Ishikawa (cell line): ENCODE measurements at regions not wholly inside any gene's neighbourhood (a gene's known extent, or its start where the extent isn't known, plus 50 kb on each side); places are given as distances from the start of the nearest gene placed in this dataset.

Experiments used
- CEBPB ChIP-seq: IDR thresholded peaks from 2 replicates; pipeline ENCODE4 v1.6.1; 2012
- CREB1 ChIP-seq: IDR thresholded peaks from 2 replicates; pipeline ENCODE4 v1.6.1; 2012; ENCODE audit warnings: low read depth
- EGR1 ChIP-seq: IDR thresholded peaks from 2 replicates; pipeline ENCODE4 v1.6.1; 2012
- EP300 ChIP-seq: IDR thresholded peaks from 2 replicates; pipeline ENCODE4 v1.6.1; 2012; ENCODE audit warnings: borderline replicate concordance
- FOXM1 ChIP-seq: IDR thresholded peaks from 2 replicates; pipeline ENCODE4 v1.6.1; 2012; ENCODE audit warnings: low read depth, borderline replicate concordance
- MAX ChIP-seq: IDR thresholded peaks from 2 replicates; pipeline ENCODE4 v1.6.1; 2012
- NFIC ChIP-seq: IDR thresholded peaks from 2 replicates; pipeline ENCODE4 v1.6.1; 2012
- RAD21 ChIP-seq: IDR thresholded peaks from 2 replicates; pipeline ENCODE4 v1.6.1; 2012; ENCODE audit warnings: low read depth
- REST ChIP-seq: IDR thresholded peaks from 2 replicates; pipeline ENCODE4 v1.6.1; 2012; ENCODE audit warnings: low read depth, mild to moderate bottlenecking
- TAF1 ChIP-seq: IDR thresholded peaks from 2 replicates; pipeline ENCODE4 v1.6.1; 2012; ENCODE audit warnings: low read depth, mild to moderate bottlenecking
- TCF12 ChIP-seq: IDR thresholded peaks from 2 replicates; pipeline ENCODE4 v1.6.1; 2012; ENCODE audit warnings: low read depth
- TEAD4 ChIP-seq: IDR thresholded peaks from 2 replicates; pipeline ENCODE4 v1.6.1; 2012
- USF1 ChIP-seq: IDR thresholded peaks from 2 replicates; pipeline ENCODE4 v1.6.1; 2012
- YY1 ChIP-seq: IDR thresholded peaks from 2 replicates; pipeline ENCODE4 v1.6.1; 2012; ENCODE audit warnings: low read depth
- ZBTB7A ChIP-seq: IDR thresholded peaks from 2 replicates; pipeline ENCODE4 v1.6.1; 2012; ENCODE audit warnings: low read depth

- TF ChIP-seq EGR1 (no peak), YY1 (no peak), EP300 (no peak), TAF1 (no peak), MAX (no peak), TCF12 (no peak), REST (no peak), RAD21 (no peak), USF1 (no peak), ZBTB7A (no peak), CEBPB (no peak), NFIC (no peak), FOXM1 (no peak), TEAD4 (no peak), CREB1 (no peak)
Measured at GRCh38 chr5:18216016-18216415, 581.8 kb downstream of the TAF11L14 start.

- no peak for TF ChIP-seq YY1
- TF ChIP-seq ZBTB7A, result no peak
- TF ChIP-seq FOXM1, result no peak
- no peak for TF ChIP-seq CREB1
- TF ChIP-seq REST, result no peak
- no peak for TF ChIP-seq TCF12
- no peak for TF ChIP-seq NFIC
- TF ChIP-seq TAF1, result no peak
- TF ChIP-seq USF1, result no peak
- no peak for TF ChIP-seq RAD21
- TF ChIP-seq EP300, result no peak
- no peak for TF ChIP-seq EGR1
- no peak for TF ChIP-seq TEAD4
- TF ChIP-seq MAX, result no peak
- no peak for TF ChIP-seq CEBPB
Measured at GRCh38 chr5:18216729-18217128, 582.5 kb downstream of the TAF11L14 start.

GRCh38 chr5:18219241-18219640 is 585.0 kb downstream of the TAF11L14 start:
- no peak for TF ChIP-seq TEAD4
- TF ChIP-seq TCF12, result no peak
- TF ChIP-seq YY1, result no peak
- no peak for TF ChIP-seq RAD21
- TF ChIP-seq CREB1, result no peak
- no peak for TF ChIP-seq MAX
- TF ChIP-seq ZBTB7A, result no peak
- no peak for TF ChIP-seq REST

- TF ChIP-seq CEBPB, result no peak
- no peak for TF ChIP-seq EP300
- no peak for TF ChIP-seq CREB1
- no peak for TF ChIP-seq EGR1
Measured at GRCh38 chr5:18220631-18221030, 586.4 kb downstream of the TAF11L14 start.

GRCh38 chr5:18236386-18236785 is 602.1 kb downstream of the TAF11L14 start:
- no peak for TF ChIP-seq NFIC
- no peak for TF ChIP-seq ZBTB7A
- TF ChIP-seq YY1, result no peak
- TF ChIP-seq MAX, result no peak
